RCC 7860 (cell line): ENCODE measurements at regions not wholly inside any gene's neighbourhood (a gene's known extent, or its start where the extent isn't known, plus 50 kb on each side); places are given as distances from the start of the nearest gene placed in this dataset.
A peak's percentile ranks its signal among the peaks of the same experiment; 100 is the strongest.

Experiments
- DNase-seq: peaks from one replicate; pipeline ENCODE4 v3.0.0-alpha.2; 2015; ENCODE audit warnings: low spot score
- FAIRE-seq: peaks from 2 replicates; lab custom pipeline; 2012; peaks lifted over from hg19 to GRCh38; lab: Jason Lieb, UNC

DNA sequence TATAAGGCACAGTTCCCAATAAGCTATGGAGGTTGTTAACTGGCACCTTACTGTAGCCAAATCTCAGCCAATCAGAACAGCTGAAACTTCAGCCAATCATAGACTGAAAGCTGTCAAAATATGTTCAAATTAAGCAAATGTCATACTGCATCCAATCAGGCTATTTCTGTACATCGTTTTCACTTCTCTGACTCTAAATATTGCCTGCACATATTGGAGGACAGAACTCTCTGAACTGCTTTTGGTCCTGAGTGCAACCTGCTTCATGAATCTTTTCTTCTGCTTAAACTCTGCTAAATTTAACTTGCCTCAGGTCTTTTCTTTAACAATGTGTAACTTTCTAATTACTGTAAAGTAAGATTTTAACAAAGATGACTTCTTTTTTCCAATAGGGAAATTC, 1198.9 kb upstream of the PCDH7 start:
- DNase-seq = no peak
- no peak for FAIRE-seq

DNA sequence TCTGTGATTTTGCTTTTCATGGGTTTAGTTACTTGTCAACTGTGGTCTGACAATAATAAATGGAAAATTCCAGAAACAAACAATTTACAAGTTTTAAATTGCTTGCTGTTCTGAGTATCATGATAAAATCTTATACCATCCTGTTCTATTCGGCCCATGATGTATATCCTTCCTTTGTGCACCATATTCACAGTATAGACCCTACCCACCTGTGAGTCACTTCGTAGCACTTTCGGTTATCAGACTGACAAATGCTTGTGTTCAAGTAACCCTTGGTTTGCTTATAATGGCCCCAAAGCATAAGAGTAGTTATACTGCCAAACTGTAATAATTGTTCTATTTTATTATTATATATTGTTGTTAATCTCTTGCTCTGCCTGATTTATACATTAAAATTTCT, 1183.4 kb upstream of the PCDH7 start:
- FAIRE-seq (no peak), DNase-seq (no peak)

DNA sequence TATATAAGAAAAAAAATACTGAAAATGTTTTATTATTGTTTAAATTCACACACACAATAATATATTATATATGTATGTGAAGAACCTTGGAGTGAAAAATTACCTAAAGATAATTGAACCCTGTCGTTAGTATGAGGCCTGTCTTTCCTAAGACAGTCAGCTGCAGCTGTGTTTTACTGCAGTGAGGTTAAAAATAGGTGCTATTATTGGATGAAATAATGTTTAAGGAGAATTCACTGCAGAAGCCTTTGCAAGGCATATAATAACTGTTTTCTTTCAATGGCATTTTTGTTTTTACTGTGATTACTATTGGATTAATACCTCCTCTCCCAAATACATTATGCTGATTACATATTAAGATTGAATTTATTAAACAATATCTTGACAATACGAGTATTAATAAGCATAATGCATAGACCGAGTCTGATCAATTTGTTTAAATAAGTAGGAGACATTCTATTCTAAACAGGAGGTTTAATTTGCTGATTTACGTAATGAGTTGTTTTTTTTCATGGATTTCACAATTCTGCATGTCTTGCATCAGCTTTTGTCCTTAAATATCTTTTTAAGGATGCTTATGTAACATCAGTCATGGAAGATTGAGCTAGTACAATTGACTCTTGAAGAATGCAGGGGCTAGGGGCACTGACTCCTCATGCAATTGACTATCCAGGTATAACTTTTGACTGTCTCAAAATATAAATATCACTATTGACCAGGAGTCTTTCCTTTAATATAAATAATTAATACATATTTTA, 1181.1 kb upstream of the PCDH7 start:
- DNase-seq = no peak
- no peak for FAIRE-seq

DNA sequence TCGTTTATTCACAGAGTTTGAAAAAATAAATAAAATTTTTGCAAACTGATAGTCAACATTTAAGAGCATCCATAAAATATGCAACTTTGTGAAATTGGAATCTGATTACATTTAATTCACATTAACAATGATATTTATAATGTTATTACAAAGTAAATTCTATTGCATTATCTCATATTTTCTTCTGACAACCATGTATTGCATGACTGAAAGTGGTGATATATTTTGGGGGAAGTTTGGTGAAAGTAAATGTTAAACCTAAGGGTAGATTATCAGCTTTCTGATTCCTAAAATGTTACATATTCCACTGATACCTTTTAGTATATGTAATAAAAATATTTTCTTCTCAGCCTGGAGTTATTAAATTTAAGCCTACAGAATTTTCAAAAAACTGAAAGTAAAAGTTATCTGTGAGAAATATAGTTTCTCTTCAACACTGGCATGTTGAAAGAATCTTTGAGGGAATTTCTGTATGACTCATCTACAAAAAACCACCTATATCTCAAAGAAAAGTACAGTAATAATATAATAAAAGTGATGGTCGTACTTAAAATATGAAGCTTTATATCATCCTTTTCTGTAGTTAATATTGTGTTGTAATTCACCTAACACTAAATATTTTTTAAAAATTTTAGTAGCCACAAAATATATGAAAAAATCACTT, 1179.6 kb upstream of the PCDH7 start:
- no peak for DNase-seq
- FAIRE-seq = no peak

DNA sequence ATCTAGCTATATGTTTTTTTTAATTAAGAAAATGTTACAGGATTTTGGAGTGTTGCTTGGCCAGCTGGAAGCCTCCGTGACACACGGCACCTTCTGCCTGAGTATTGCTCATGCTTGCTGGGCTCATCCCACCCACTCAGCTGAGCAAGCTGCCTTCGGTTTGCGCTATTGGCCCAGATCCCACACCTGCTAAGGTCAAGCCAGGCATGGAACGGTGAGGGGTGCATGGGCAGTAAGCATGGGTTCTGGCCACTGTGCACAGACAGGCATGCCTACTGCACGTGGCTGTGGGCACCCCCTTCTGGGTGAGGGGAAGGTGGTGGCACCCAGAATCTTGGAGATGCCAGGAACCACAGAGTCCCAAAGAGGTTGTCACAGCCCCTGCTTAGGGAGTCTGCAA, 1178.4 kb upstream of the PCDH7 start:
- FAIRE-seq = no peak
- no peak for DNase-seq

DNA sequence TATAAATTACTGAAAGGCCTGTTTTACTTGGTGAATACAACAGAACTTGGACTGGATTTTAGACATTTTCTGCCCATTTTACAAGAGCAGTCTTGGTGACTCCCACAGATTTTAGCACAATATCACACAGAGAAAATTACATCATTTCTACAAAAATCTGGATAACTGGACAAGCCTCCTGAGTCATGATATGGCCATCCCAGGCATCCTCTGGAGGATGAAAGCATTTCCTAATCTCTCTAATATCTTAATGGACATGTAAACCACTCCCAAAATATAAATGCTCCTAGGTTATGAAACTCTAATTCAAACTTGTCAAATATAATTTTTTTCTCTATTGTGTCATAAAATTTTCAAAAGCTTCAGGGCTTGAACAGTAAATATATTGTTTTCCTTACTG, 1170.8 kb upstream of the PCDH7 start:
- DNase-seq (no peak), FAIRE-seq (no peak)

DNA sequence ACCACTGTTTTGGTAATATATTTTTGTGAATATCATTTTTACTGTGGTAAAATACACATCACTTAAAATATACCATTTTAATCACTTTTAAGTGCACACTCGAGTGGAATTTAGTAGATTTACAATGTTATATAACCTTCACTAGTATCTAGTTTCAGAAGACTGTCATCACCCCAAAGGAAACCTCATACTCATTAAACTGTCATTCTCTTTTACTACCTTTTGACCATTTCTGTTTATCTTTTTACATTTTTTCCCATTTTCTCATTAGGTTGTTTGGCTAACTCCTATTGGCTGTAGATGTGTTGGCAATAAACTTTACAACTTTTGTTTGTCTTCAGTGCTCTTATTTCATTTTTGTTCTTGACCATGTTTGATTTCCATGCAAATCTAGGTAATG, 1168.3 kb upstream of the PCDH7 start:
- DNase-seq (no peak), FAIRE-seq (no peak)

DNA sequence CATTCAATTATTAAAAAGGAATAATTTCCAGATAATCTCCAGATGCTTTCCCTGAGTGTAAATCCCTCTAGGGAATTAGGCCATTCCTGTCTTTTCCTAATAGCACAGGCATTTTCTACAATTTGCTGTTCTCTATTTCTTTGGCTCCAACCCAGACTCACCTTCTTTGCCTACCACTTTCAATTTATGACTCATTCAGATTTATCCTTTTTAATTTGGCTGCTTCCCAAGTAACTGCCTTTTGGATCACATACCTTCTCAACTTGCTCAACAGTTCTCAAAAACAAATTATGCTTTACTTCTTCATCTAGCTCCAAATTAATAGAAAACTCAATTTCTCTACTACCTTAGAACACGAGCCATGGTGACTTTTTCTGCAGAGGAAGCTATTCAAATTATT, 1166.3 kb upstream of the PCDH7 start:
- no peak for DNase-seq
- no peak for FAIRE-seq

DNA sequence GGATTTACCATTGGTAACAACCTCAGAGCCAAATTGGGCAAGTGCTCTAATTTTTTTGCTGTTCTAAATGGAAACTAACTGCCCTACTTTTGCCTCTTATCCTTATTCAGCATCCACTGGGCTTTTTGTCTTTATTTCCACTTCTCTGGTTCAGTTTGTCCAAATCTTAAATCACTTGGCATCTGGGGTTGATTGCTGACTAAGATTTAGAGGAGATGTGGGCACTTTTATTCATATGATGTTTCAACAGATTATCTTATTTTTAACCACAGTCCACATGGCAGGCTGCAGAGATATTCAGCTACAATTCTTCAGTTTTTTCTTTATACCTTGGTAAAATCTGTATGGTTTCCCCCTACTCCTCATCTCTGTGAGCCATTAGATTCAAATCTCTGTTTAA, 1161.4 kb upstream of the PCDH7 start:
- DNase-seq (no peak), FAIRE-seq (no peak)

DNA sequence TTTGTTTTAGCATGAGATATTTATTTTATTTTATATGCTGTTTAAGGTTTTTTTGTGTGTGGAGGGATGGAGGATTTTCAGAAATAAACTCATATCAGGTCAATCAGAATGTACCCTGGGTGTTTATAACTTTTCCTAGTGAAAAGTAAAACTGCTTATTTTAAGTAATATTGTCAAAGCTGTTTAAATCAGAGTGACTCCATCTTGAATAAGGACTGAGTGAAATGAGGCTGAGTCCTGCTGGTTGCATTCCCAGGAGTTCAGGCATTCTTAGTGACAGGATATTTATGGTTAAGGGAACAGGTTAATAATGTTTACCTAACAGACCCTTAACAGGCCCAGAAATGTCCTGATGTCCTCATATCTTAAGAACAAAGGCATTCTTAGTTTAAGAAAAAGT, 1160.9 kb upstream of the PCDH7 start:
- FAIRE-seq = no peak
- DNase-seq = no peak

DNA sequence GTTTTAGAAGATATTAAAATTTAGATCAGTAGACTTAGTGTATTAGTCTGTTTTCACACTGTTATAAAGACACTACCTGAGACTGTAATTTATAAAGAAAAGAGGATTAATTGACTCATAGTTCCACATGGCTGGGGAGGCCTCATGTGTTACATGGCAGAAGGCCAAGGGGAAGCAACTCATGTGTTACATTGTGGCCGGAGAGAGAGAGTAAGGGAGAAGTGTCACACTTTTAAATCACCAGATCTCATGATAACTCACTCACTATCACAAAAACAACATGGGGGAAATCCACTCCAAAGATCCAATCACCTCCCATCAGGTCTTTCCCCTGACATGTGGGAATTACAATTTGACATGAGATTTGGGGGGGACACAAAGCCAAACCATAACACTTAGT, 1159.7 kb upstream of the PCDH7 start:
- no peak for FAIRE-seq
- peak; percentile 36 for DNase-seq

DNA sequence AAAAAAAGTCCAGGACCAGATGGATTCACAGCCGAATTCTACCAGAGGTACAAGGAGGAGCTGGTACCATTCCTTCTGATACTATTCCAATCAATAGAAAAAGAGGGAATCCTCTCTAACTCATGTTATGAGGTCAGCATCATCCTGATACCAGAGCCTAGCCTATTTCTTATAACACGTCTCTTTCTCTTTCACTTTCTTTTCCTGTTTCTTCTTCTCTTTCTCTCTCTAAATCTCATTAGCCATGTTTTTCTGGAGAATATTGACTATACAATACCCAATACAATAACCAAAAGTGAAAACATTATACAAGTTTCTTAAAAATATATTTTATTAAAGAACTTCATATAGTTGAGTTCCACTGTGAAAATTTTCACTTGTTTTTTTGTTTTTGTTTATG, 1154.9 kb upstream of the PCDH7 start:
- DNase-seq (no peak), FAIRE-seq (no peak)

DNA sequence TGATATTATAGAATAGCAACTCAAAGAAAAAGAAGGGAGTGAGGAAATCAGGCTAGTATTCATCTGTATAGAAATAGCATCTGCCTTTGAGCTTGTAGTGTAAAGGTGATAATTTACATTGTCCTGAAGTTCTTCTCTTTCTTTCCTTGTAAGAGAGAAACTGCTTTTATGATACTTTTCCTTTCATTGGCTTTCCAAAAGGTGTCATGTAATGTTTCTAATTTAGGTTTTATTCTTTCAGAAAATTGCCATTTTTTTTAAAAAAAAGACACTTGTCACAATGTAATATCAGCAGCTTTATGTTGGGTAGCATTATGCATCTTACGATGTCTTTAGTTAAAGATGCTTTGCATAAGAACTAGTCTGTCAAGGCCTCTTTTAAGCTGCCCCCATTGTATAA, 1153.8 kb upstream of the PCDH7 start:
- FAIRE-seq = no peak
- DNase-seq = no peak

DNA sequence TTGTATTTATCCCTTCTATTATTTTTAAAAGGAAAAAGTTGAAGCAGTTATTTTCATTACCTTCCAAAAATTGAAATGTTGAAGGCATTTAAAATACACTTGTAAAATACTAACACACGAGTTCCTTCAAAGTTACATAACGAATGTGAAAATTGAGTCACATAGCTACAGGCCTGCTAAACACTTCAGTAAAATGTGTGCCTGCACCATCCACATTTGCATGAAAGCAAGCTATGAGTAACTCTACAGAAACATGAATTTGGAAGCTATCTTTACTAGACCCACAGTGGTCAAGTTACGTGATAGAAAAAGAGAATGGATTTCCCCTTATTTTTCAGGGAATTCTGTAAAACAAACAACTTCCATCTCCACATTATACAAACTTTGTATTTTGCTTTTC, 1148.8 kb upstream of the PCDH7 start:
- no peak for FAIRE-seq
- DNase-seq = no peak

DNA sequence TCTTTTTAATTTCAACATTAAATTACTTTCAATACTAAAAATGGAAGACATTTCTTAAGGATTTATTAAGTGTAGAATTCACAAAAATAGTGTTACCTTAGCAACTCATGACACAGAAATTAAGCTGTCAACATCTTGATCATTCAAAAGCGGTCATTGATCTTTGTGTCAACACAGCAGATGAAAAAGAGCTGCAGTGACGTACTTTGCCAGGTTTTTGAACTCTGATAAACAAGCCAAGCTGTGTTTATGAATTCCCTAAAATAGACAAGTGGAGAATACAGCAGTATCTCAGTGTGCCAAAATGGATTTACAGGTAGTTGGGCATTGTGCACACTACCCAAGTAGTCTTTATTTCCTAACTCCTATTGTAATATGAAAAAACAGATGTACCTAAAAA, 1141.8 kb upstream of the PCDH7 start:
- DNase-seq (no peak), FAIRE-seq (no peak)

DNA sequence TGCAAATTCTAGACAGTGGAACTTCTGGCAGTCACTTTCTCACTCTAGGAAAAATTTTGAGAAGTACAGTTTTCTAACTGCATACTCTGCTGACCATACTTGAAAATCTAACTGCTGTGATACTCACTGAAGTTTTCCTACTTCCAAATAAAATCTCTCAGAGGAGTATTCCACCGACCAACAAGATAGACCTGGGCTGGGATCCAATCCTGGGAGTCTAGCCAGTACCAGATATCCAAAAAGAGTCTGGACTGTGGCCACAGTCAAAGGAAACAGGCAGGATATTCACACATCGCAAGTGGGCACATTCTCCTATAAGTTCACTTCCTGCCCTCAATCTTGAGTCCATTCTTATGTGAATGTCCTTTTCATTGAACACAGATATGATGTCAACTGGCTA, 1138.7 kb upstream of the PCDH7 start:
- no peak for DNase-seq
- no peak for FAIRE-seq

DNA sequence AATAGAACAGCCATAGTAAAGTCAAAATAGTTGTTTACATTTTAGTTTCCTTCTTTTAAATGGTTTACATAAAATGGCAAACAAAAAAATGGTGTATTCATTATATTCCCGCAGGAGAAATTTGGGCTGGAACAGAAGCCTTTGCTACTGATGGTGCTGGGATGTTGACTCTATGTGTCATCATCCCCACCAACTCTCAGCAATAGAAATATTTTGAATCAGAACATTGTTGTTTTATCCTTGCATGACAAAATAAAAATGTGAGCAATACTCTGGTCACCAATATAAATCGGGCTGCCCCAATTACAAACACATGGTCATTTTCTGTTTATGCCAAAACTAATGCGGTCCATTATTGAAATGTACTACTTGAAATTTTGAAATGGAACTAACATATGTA, 1131.6 kb upstream of the PCDH7 start:
- DNase-seq (no peak), FAIRE-seq (no peak)

DNA sequence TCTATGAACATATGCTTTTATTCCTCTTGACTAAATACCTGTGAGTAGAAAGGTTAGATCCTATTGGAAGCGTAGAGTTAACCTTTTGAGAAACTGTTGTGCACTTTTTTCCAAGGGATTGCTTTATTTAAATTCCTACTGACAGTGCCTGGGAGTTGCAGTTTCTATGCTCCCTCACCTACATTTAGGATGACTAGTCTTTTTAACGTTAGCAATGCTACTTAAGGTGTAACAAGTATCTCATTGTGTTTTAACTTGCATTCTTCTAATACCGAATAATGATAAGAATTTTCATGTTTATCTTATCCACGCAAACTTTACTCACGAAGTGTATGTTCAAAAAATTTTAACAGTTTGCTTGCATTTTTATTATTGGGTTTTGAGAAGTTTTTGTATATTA, 1123.9 kb upstream of the PCDH7 start:
- FAIRE-seq = no peak
- no peak for DNase-seq

DNA sequence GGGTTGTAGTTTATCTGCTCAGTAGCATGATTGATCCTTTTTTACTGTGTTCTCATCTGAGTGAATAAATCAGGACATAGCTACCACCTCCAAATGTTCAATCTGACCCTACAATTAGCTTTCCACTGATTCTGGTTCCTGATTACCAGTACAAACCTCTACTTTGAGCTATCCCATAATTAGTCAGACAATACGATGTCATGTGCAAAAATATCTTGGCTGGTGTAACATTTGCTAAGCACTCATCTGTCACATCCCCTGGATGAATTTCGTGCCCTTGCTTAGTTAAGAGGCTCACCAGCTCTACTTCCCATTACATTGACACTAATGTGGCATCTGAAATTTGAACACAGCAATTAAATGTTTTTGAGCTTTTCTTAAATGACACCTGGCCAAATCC, 1101.0 kb upstream of the PCDH7 start:
- DNase-seq = no peak
- FAIRE-seq = no peak

DNA sequence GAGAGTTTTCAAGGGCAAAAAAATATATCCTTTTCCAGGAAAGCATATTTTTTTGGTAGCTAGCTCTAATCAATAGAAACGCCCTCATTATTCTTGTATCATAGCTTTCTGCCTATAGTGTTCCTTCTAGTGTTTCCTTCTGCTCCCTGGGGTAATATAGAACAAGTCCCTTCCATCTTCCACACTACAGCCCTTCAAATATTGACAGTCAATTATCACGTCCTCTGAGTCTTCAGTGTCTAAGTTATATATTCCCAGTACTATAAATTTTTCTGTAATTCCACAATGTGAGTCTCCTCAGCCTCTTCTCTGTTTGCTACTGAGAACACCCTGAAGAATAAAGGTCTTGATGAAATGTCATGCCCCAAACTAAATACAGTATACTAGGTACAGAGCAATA, 1088.0 kb upstream of the PCDH7 start:
- FAIRE-seq = no peak
- DNase-seq = no peak

DNA sequence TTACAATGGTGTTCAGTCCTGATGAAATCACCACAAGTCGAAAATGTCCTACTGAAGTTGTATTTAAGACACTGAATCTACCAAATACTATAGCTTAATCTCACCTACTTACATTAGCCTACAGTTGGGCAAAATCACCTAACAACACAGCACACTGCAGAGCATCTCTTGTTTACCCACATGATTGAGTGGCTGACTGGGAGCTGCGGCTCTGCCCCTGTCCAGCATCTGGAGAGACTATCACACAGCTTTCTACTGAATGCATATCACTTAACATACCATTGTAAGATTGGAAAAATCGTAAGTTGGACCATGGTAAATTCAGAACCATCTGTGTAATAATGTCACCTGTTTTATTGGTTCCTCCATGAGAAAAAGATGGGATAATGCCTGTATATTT, 1083.2 kb upstream of the PCDH7 start:
- DNase-seq (no peak), FAIRE-seq (no peak)

DNA sequence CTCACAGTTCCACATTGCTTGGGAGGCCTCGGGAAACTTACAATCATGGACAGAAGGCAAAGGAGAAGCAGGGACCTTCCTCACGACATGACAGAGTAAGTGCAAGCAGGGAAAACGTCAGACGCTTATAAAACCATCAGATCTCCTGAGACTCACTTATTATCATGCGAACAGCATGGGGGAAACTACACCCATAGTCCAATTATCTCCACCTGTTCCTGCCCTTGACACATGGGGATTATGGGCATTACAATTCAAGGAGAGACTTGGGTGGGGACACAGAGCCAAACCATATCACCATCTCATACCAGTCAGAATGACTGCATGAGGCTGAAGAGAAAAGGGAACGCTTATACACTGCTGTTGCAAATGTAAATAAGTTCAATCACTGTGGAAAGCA, 1066.9 kb upstream of the PCDH7 start:
- no peak for FAIRE-seq
- no peak for DNase-seq

DNA sequence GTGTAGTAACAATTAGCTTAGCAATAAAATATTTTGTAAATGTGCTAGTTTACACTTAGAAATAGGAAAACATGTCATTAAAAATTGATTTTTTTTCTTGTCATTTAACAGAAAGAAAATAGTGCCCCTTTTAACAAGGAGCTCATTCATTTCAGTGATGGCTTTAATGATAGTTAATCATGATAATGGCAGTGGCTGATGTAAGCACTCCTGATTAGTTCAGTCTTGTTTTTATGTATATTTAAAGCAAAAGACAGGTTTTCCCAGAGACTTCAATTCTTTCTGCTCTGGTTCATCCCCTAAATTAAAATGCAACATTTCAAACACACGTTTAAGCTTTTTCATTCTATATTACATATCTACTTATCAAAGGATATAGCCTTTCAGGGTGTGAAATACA, 1039.5 kb upstream of the PCDH7 start:
- DNase-seq = no peak
- no peak for FAIRE-seq
